Midbrain (tissue), 1 donor: ENCODE measurements at regions not wholly inside any gene's neighbourhood (a gene's known extent, or its start where the extent isn't known, plus 50 kb on each side); places are given as distances from the start of the nearest gene placed in this dataset.

Experiments
- DNase-seq: peaks from one replicate; lab custom pipeline; 2025; lab: John Stamatoyannopoulos, UW

GRCh38 chr1:232891656-232892317 is 58.6 kb upstream of the NTPCR start:
- no peak for DNase-seq

GRCh38 chr1:232893481-232894313 is 56.7 kb upstream of the NTPCR start:
- no peak for DNase-seq

- no peak for DNase-seq
Measured at GRCh38 chr1:232894436-232894835, 56.0 kb upstream of the NTPCR start.

- no peak for DNase-seq
Measured at GRCh38 chr1:232897949-232898465, 52.4 kb upstream of the NTPCR start.

- no peak for DNase-seq
Measured at GRCh38 chr1:232899268-232899667, 51.1 kb upstream of the NTPCR start.

GRCh38 chr1:232899839-232900238 is 50.6 kb upstream of the NTPCR start:
- no peak for DNase-seq
